GM18858 (cell line): ENCODE measurements at regions not wholly inside any gene's neighbourhood (a gene's known extent, or its start where the extent isn't known, plus 50 kb on each side); places are given as distances from the start of the nearest gene placed in this dataset.

ENCODE experiments used
- ATAC-seq: cut with Tn5 transposase; IDR thresholded peaks from one replicate; pipeline ENCODE4 v1.9.1; 2021; ENCODE audit not compliant: unreplicated experiment

DNA sequence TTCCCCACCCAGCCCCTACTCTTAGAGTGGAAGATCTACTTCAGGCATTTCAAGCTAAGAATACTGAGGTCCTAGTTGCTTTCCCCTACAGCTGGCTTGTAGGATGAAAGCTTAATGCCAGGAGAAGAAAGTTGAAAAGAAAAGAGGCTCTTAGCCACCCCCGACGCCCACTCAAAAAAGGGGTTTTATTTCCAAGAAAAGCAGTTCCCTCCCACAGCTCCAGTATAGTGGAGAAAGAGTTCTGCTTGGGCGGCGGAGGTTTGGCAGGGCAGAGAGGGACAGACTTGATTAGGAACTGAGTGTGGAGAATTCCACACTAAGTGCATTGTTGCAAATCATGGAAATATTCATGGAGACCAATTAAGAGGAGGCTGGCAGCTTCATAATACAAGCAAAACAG, 470.9 kb downstream of the ETS1 start:
- no peak for ATAC-seq

GRCh38 chr11:128105950-128106349, 481.4 kb downstream of the ETS1 start:
- ATAC-seq: no peak

GRCh38 chr11:128105511-128105910, 481.8 kb downstream of the ETS1 start:
- no peak for ATAC-seq

DNA sequence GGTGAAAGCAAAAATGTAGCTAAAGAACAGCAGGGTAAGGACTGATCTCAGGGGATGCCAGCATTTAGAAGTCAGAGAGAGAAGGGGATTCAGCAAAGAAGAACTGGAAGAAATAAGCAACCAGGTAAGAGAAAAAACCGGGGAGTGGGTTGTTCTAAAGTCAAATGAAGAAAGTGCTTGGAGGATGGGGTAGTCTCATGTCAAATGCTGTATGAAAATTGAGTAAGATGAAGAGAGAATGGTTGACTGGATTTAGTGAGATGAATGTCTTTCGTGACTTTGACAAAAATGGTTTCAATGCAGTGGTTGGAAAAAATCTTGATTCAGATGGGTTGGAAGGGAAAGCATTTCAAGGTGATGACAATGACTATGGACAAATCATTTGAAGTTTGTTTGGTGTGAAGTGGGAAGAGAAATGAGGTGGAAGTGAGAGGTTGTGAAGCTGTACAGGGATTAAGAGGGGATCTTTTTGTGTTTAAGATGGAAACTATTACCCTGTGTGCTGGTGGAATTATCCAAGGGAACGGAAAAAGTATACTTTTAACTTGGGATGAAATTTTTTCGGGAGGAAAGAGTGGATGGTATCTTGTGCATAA, 484.0 kb downstream of the ETS1 start:
- no peak for ATAC-seq

GRCh38 chr11:128098781-128099180, 488.6 kb downstream of the ETS1 start:
- ATAC-seq: no peak

- ATAC-seq: no peak
Observed at GRCh38 chr11:128095466-128095981, 491.8 kb downstream of the ETS1 start.

GRCh38 chr11:128093689-128094088, 493.7 kb downstream of the ETS1 start:
- no peak for ATAC-seq

GRCh38 chr11:128089962-128090361, 497.4 kb downstream of the ETS1 start:
- ATAC-seq: no peak

DNA sequence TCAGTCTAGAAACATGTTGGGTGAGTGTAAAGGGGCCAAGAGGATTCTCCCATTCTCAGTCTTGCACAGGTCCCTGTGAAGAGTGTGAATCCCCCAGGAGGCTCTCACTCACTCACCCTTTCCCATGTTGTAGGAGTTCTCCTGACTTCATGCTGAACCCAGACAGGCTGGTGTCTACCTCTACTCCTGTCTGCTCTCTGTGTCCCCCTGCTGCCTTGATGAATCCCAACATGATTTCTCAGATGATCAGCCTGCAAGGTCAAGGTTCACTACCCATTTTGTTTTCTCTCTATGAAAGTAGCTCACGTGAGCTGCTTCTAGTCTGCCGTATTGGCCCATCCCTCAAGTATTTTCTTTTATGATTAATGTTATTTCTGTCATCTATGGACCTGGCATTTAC, 500.6 kb downstream of the ETS1 start:
- ATAC-seq: no peak

DNA sequence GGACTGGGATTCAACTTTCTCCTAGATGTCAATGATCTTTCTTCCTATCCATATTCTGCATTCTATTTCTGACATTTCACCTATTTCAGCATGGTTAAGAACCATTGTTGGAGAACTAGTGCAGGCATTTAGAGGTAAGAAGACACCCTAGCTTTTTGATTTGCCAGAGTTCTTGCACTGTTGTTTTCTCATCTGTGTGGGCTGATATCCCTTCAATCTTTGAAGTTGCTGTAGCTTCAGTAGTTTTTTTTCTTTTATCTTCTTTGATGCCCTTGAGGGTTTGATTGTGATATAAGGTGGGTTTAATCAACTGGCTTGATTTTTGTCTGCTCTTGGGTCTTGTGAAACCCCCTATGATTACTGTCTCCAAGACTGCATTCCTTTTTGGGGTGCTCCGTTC, 502.1 kb downstream of the ETS1 start:
- no peak for ATAC-seq

DNA sequence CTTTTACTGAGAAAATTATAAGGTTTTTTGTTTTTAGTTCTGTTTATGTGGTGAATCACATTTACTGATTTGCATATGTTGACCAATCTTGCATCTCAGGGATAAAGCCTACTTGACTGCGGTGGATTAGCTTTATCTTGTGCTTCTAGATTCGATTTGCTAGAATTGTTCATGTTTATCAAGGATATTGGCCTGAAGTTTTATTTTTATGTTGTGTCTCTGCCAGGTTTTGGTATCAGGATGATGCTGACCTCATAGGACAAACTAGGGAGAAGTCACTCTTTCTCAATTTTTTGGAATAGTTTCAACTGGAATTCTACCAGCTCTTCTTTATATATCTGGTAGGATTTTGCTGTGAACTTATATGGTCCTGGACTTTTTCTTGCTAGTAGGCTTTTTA, 504.8 kb downstream of the ETS1 start:
- ATAC-seq: no peak

- no peak for ATAC-seq
Observed at GRCh38 chr11:128069665-128070064, 517.7 kb downstream of the ETS1 start.

GRCh38 chr11:128067780-128068179, 519.6 kb downstream of the ETS1 start:
- no peak for ATAC-seq

DNA sequence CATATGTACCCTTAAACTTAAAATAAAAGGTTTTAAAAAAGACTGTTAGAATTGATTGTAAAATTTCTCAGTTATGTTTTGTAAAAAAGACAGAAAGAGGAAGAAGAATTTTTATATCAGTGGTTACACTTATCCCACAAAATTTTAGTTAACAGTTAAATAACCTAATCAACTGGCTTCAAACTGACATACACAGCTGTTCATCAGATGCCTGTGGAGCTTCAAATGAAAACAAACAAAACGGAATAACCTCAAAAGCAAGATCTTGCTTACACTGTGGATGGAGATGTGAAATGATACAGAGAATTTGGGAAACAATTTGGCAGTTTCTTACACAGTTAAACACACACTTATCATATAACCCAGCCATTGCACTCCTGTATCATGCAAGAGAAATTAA, 521.0 kb downstream of the ETS1 start:
- no peak for ATAC-seq

- ATAC-seq: no peak
Observed at GRCh38 chr11:128061281-128061871, 526.0 kb downstream of the ETS1 start.

GRCh38 chr11:128058580-128059208, 528.7 kb downstream of the ETS1 start:
- ATAC-seq: no peak

DNA sequence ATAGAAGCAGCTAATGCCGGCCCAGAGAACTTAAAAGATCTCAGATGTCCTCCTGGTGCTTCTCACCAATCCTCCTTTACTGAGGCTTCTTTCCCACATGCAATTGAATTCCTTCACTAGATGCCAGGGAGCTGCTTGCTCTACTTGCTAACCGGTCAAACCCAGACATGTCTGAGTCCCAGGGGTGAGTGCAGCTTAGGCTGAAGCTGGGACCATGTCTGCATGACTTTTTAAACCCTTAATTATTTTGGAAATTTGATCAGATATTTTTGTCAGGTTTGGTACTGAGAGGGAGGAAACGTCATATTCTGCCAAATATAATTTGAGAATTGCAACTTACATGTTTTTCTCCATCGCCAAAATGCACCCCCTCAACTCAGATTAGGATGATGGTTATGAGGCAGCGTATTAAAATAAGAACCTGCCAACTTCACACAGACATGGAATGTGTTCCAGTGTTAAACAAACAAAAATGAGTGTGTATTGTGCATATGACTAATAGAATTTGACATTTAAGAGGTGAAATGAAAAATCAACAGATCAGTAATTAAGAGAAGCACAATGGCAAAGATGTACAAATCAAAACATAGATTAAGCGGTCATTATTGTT, 529.5 kb downstream of the ETS1 start:
- no peak for ATAC-seq

DNA sequence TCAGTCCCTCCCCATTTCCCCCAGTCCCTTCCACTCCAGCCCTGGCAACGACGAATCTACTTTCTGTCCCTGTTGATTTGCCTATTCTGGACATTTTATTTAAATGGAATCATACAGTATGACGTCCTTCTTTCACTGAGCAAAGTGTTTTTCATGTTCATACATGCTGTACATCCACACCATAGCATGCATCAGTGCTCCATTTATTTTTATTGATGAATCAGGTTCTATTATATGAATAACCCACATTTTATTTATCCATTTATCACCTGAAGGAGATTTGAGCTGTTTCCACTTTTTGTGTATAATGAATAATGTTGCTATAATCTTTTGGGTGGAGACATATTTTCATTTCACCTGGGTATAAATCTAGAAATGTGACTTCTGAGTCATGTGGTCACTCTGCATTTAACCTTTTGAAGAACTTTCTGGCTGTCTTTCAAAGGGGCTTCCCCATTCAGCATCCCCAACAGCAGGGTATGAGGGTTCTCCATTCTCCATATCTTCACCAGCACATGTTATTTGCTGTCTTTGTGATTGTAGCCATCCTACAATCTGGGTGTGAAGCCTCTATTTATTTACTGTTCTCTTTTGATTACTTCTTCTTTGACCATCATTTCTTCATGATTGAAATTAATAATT, 531.7 kb downstream of the ETS1 start:
- ATAC-seq: no peak

GRCh38 chr11:128053981-128054931, 533.1 kb downstream of the ETS1 start:
- peak; percentile 45 for ATAC-seq

- peak; percentile 54 for ATAC-seq
Observed at GRCh38 chr11:128052912-128053641, 534.3 kb downstream of the ETS1 start.
